Left ventricle myocardium inferior (tissue), 1 donor: ENCODE measurements at regions not wholly inside any gene's neighbourhood (a gene's known extent, or its start where the extent isn't known, plus 50 kb on each side); places are given as distances from the start of the nearest gene placed in this dataset.

ENCODE experiments used
- DNase-seq: peaks from one replicate; pipeline ENCODE4 v3.0.0-alpha.2; 2020
- H3K27ac ChIP-seq: fragments of 200-600 bp; replicated peaks from 2 replicates; pipeline ENCODE4 v1.8.0; 2021
- H3K27me3 ChIP-seq: fragments of 200-600 bp; 2 replicates; pipeline ENCODE4 v1.8.0; 2021; ENCODE audit warnings: low read depth
- H3K36me3 ChIP-seq: fragments of 200-600 bp; 2 replicates; pipeline ENCODE4 v1.8.0; 2021
- H3K4me1 ChIP-seq: fragments of 200-600 bp; 2 replicates; pipeline ENCODE4 v1.8.0; 2021
- H3K4me3 ChIP-seq: fragments of 200-600 bp; 2 replicates; pipeline ENCODE4 v1.8.0; 2021; ENCODE audit warnings: mild to moderate bottlenecking, moderate library complexity
- H3K9me3 ChIP-seq: fragments of 200-600 bp; replicated peaks from 2 replicates; pipeline ENCODE4 v1.8.0; 2021
- CTCF ChIP-seq: fragments of 200-600 bp; IDR thresholded peaks from 2 replicates; pipeline ENCODE4 v1.8.0; 2021; ENCODE audit warnings: antibody characterized with exemption, mild to moderate bottlenecking, borderline replicate concordance
- intact Hi-C: fragments of 100-400 bp; cut with micrococcal nuclease; formaldehyde crosslinking; loops from one replicate; pipeline ENCODE4 v1.11.0; 2022
- donor health status: DM: no; HTN: yes; CAD: no; lungs with severe emphysema.

DNA sequence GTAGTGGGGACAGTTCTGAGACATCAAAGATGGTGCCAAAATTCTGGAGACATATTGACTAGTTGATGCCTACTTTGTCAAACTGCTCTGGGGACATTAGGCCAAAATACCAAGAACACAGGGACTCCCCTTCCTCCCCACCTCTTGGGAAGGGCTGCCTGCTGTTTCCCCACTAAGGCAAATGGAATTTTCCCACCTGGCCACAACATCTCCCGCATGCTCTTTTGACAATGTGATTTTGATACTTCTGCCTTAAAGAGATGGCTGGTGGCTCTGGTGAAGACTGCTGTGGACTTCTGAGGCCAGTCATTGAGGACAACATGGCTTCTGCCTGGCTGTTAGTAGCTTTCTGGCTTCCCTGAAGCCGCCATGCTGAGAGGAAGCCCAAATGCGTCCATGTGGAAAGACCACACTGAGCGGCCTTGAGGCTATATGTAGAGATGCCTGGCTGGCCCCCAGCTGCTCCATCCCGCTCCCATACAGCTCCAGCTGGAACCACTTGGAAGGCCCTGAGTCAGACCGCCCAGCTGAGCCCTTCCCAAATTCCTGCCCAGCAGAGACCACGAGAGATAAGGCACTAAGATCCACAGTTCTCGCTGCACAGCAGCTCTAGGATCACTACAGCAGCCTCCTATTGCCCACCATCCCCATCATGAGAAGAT is 226.7 kb downstream of the SYK start:
- no peak for TF ChIP-seq CTCF
- Histone ChIP-seq H3K27ac (no peak overlapping the region), H3K4me3 (no peak overlapping the region), H3K4me1 (no peaks in the 10 kb centered on the region), H3K27me3 (peaks cover 15% of the 10 kb centered on the region), H3K36me3 (no peaks in the 10 kb centered on the region), H3K9me3 (no peaks in the 10 kb centered on the region)
- no peak for DNase-seq
- intact Hi-C loops: no loop called here

DNA sequence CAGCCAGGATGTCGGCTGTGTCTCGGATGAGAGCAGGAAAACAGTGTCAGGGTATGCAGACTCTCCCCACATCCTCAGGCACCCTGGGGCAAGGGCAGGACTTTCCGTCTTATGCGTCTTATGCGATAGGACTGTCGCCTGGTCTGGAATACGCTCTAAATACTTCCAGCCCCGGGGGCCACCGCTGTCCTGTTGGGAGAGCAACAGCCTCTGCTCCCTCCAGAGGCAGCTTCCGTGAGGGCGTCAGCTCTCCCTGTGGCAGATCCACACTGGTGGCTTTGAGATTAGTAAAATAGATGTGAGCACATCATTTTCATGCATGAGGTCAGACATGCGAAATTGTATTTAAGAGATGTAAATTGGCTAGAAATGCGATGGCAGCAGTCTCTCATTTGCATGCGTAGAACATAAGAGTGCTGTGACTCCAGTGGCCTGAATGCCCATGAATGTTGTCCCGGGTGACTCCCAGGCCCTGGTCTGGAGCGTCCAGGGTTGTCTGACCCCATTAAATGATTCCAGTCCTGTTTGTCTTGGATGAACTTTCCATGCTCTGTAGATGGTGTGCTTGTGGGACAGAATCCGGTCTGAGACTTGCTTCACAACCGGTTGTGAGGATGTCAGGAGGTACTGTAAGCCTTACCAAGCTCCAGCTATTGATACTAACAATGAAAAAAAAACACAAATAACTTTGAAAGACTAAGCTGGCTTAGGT is 228.2 kb downstream of the SYK start:
- Histone ChIP-seq H3K4me1 (no peaks in the 10 kb centered on the region), H3K27me3 (peaks cover 15% of the 10 kb centered on the region), H3K36me3 (no peaks in the 10 kb centered on the region), H3K27ac (no peak overlapping the region), H3K9me3 (no peaks in the 10 kb centered on the region), H3K4me3 (no peak overlapping the region)
- intact Hi-C loops: no loop called here
- TF ChIP-seq CTCF: no peak
- no peak for DNase-seq

DNA sequence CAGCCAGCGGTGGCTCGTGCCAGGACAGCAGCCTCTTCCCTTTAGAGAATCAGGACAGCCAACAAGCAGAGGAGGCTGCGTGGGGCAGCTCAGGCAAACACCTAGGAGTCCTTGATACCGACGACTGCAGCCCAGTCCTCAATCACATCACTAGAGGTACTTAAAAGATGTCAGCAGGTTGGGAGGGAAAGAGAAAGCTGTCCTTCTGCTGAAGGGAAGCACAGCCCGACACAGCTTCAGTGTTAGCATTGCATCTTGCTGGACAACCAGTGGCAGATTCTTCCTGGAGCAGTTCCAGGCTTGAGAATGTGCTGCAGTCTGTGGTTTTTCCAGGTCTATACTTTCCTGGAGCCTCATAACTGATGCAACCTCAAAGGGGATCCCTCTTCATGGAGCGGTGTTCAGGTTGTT is 230.5 kb downstream of the SYK start:
- Histone ChIP-seq H3K4me3 (no peak overlapping the region), H3K36me3 (no peaks in the 10 kb centered on the region), H3K27me3 (peaks cover 15% of the 10 kb centered on the region), H3K9me3 (no peaks in the 10 kb centered on the region), H3K4me1 (peaks cover 4% of the 10 kb centered on the region), H3K27ac (no peak overlapping the region)
- no peak for DNase-seq
- TF ChIP-seq CTCF: no peak
- intact Hi-C loops: no loop called here

DNA sequence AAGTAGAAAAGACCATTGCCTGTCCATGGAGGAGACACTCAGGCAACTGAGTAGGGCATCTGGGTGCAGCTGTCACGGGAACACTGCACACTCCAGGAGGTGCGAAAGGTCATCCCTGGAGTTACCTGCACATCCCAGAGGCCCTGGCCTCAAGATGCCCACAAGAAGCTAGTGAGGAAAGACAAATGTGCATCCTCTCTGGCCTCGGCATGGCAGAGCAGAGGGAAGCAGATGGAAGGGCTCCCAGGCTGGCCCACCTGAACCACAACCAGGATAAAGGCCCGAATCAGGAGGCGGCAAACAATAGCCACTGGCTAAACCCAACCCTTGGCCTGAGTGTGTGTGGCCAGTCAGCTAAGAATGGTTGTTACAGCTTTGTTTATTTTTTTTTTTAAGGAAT is 231.7 kb downstream of the SYK start:
- peaks cover 15% of the 10 kb centered on the region for H3K27me3 ChIP-seq
- H3K4me1 ChIP-seq: peaks cover 16% of the 10 kb centered on the region
- intact Hi-C loops: no loop called here
- H3K27ac ChIP-seq: no peak overlapping the region
- TF ChIP-seq CTCF: no peak
- H3K9me3 ChIP-seq: no peaks in the 10 kb centered on the region
- H3K4me3 ChIP-seq: no peak overlapping the region
- H3K36me3 ChIP-seq: no peaks in the 10 kb centered on the region
- DNase-seq: no peak

- no peaks in the 10 kb centered on the region for H3K36me3 ChIP-seq
- no peak for DNase-seq
- H3K4me1 ChIP-seq: peaks cover 16% of the 10 kb centered on the region
- H3K4me3 ChIP-seq: no peak overlapping the region
- H3K27ac ChIP-seq: no peak overlapping the region
- TF ChIP-seq CTCF: peak; percentile 46
- no peaks in the 10 kb centered on the region for H3K9me3 ChIP-seq
- peaks cover 15% of the 10 kb centered on the region for H3K27me3 ChIP-seq
- intact Hi-C loops: no loop called here
Observed at GRCh38 chr9:91033797-91034196, 232.2 kb downstream of the SYK start.
